SK-N-SH (cell line): ENCODE measurements at regions not wholly inside any gene's neighbourhood (a gene's known extent, or its start where the extent isn't known, plus 50 kb on each side); places are given as distances from the start of the nearest gene placed in this dataset.

Experiments
- CTCF ChIA-PET: fragments of 300-600, 350-600 bp; formaldehyde crosslinking; extraction: SDS; loops from one replicate; lab custom pipeline; 2021; lab: Yijun Ruan, JAX
- POLR2A ChIA-PET: fragments of 350-600 bp; sonication (Branson Sonifier 250); formaldehyde crosslinking; extraction: SDS; loops from one replicate; lab custom pipeline; 2020; ENCODE audit warnings: antibody characterized with exemption, inconsistent platforms; lab: Yijun Ruan, JAX
- DNase-seq: peaks from one replicate; pipeline ENCODE4 v3.0.0; 2012
- H2AFZ ChIP-seq: fragments of 200-600 bp; sonication (generic); 2 replicates; pipeline ENCODE4 v1.8.1; 2016; ENCODE audit warnings: antibody characterized with exemption, mild to moderate bottlenecking, low read depth
- H3F3A ChIP-seq: fragments of 200-600 bp; sonication (generic); replicated peaks from 2 replicates; pipeline ENCODE3; 2016; ENCODE audit warnings: antibody characterized with exemption, mild to moderate bottlenecking; ENCODE audit not compliant: insufficient read depth
- H3K27ac ChIP-seq, 2 experiments: fragments of 200-500 bp in 1 of 2; fragments of 200-600 bp in 1 of 2; sonication (Bioruptor generic) in 1 of 2; sonication (generic), shearing (Covaris generic) in 1 of 2; 2 replicates each; pipeline versions ENCODE4 v1.5.1 to v1.6.1; 2014 to 2016; ENCODE audit warnings: low read depth in 2 of 2, inconsistent platforms in 1 of 2, low read length in 1 of 2, mild to moderate bottlenecking in 1 of 2, mixed read lengths in 1 of 2
- H3K27me3 ChIP-seq: fragments of 200-600 bp; sonication (generic), shearing (Covaris generic); 2 replicates; pipeline ENCODE4 v1.6.1; 2016; ENCODE audit warnings: mixed run types; ENCODE audit not compliant: insufficient read depth
- H3K36me3 ChIP-seq, 2 experiments: fragments of 200-500 bp in 1 of 2; fragments of 200-600 bp in 1 of 2; sonication (Bioruptor generic) in 1 of 2; sonication (generic) in 1 of 2; replicated peaks in 1 of 2; 2 replicates each; pipeline versions ENCODE3 to v1.5.1; 2014 to 2016; ENCODE audit warnings: low read length in 1 of 2, mild to moderate bottlenecking in 1 of 2; ENCODE audit not compliant: insufficient read depth in 2 of 2, control insufficient read depth in 1 of 2
- H3K4me1 ChIP-seq, 2 experiments: fragments of 200-500 bp in 1 of 2; fragments of 200-600 bp in 1 of 2; sonication (Bioruptor generic) in 1 of 2; sonication (generic), shearing (Covaris generic) in 1 of 2; 2 replicates each; pipeline versions ENCODE4 v1.5.1 to v1.6.1; 2014 to 2016; ENCODE audit warnings: low read depth in 1 of 2, low read length in 1 of 2, mixed run types in 1 of 2; ENCODE audit not compliant: insufficient read depth in 2 of 2, control insufficient read depth in 1 of 2
- H3K4me2 ChIP-seq: fragments of 200-600 bp; sonication (generic), shearing (Covaris generic); 2 replicates; pipeline ENCODE4 v1.6.1; 2017; ENCODE audit warnings: mixed run types
- H3K4me3 ChIP-seq, 2 experiments: fragments of 200-500 bp in 1 of 2; fragments of 200-600 bp in 1 of 2; sonication (Bioruptor generic) in 1 of 2; sonication (generic), shearing (Covaris generic) in 1 of 2; 2 replicates each; pipeline versions ENCODE4 v1.5.1 to v1.8.1; 2014 to 2016; ENCODE audit warnings: low read depth in 2 of 2, inconsistent platforms in 1 of 2, low read length in 1 of 2, mild to moderate bottlenecking in 1 of 2, mixed read lengths in 1 of 2, moderate library complexity in 1 of 2
- H3K79me2 ChIP-seq: fragments of 200-600 bp; sonication (generic); 2 replicates; pipeline ENCODE4 v1.8.1; 2017; ENCODE audit warnings: mild to moderate bottlenecking; ENCODE audit not compliant: insufficient read depth
- H3K9ac ChIP-seq: fragments of 200-600 bp; sonication (generic); 2 replicates; pipeline ENCODE4 v1.6.1; 2017; ENCODE audit warnings: mixed run types
- H3K9me2 ChIP-seq: fragments of 200-600 bp; sonication (generic); 2 replicates; pipeline ENCODE4 v1.6.1; 2017; ENCODE audit warnings: mixed run types
- H3K9me3 ChIP-seq: fragments of 200-600 bp; sonication (generic); 2 replicates; pipeline ENCODE4 v1.6.1; 2017; ENCODE audit warnings: mixed run types, mild to moderate bottlenecking, moderate library complexity
- H4K20me1 ChIP-seq: fragments of 200-600 bp; sonication (generic); 2 replicates; pipeline ENCODE4 v1.6.1; 2017; ENCODE audit warnings: mild to moderate bottlenecking, mixed run types; ENCODE audit not compliant: insufficient read depth
- ELF1 ChIP-seq: IDR thresholded peaks from 2 replicates; pipeline ENCODE4 v1.4.0; 2012
- EP300 ChIP-seq, 2 experiments: IDR thresholded peaks; 2 replicates each; pipeline versions ENCODE4 v1.4.0 to v1.6.1; 2012; ENCODE audit warnings: borderline replicate concordance in 1 of 2, low read depth in 1 of 2, low read length in 1 of 2
- EZH2phosphoT487 ChIP-seq: fragments of 200-600 bp; sonication (generic); IDR thresholded peaks from 2 replicates; pipeline ENCODE4 v1.6.1; 2017; ENCODE audit warnings: low read depth, mixed run types, mild to moderate bottlenecking, antibody characterized with exemption, moderate library complexity, borderline replicate concordance
- FOSL2 ChIP-seq: IDR thresholded peaks from 2 replicates; pipeline ENCODE4 v1.4.0; 2012; ENCODE audit warnings: low read depth, mild to moderate bottlenecking, moderate library complexity, borderline replicate concordance
- FOXJ3 ChIP-seq: sonication (generic); formaldehyde crosslinking; IDR thresholded peaks from 2 replicates; pipeline ENCODE4 v1.5.1; 2020; ENCODE audit warnings: mild to moderate bottlenecking, missing genetic modification reagents
- FOXM1 ChIP-seq: IDR thresholded peaks from 2 replicates; pipeline ENCODE4 v1.4.0; 2012; ENCODE audit warnings: low read depth, mild to moderate bottlenecking
- GABPA ChIP-seq: IDR thresholded peaks from 2 replicates; pipeline ENCODE4 v1.4.0; 2012; ENCODE audit warnings: low read depth, mild to moderate bottlenecking
- GATA2 ChIP-seq: sonication (generic); formaldehyde crosslinking; IDR thresholded peaks from 2 replicates; pipeline ENCODE4 v1.5.0; 2020; ENCODE audit warnings: mild to moderate bottlenecking, missing genetic modification reagents
- JUND ChIP-seq: IDR thresholded peaks from 2 replicates; pipeline ENCODE4 v1.4.0; 2012
- MXI1 ChIP-seq: IDR thresholded peaks from 2 replicates; pipeline ENCODE4 v1.6.1; 2012; ENCODE audit warnings: mild to moderate bottlenecking, low read depth, low read length, improper control_type of control experiment
- NFIC ChIP-seq: IDR thresholded peaks from 2 replicates; pipeline ENCODE4 v1.4.0; 2012; ENCODE audit warnings: borderline replicate concordance
- PBX3 ChIP-seq: IDR thresholded peaks from 2 replicates; pipeline ENCODE4; 2012
- POLR2AphosphoS5 ChIP-seq: IDR thresholded peaks from 2 replicates; pipeline ENCODE4 v1.6.1; 2012; ENCODE audit warnings: low read depth, low read length
- SIN3A ChIP-seq: IDR thresholded peaks from 2 replicates; pipeline ENCODE4 v1.6.1; 2012; ENCODE audit warnings: low read depth, mild to moderate bottlenecking, low read length, moderate library complexity, borderline replicate concordance
- SMC3 ChIP-seq: IDR thresholded peaks from 2 replicates; pipeline ENCODE4 v1.6.1; 2012; ENCODE audit warnings: low read depth, low read length, improper control_type of control experiment
- TCF12 ChIP-seq: IDR thresholded peaks from 2 replicates; pipeline ENCODE4 v1.4.0; 2012
- TEAD4 ChIP-seq: IDR thresholded peaks from 2 replicates; pipeline ENCODE4 v1.4.0; 2012; ENCODE audit warnings: mild to moderate bottlenecking, borderline replicate concordance; ENCODE audit not compliant: insufficient read depth
- YY1 ChIP-seq: IDR thresholded peaks from 2 replicates; pipeline ENCODE4 v1.4.0; 2012; ENCODE audit warnings: low read depth, mild to moderate bottlenecking
- WGBS: methylation state at CpG from one replicate; pipeline ENCODE4 v1.1.6; 2017; ENCODE audit warnings: low lambda C conversion rate; 5-methylcytosine and 5-hydroxymethylcytosine counted together
- TF ChIP-seq, protein P1 (sequence below): IDR thresholded peaks from 2 replicates; pipeline ENCODE4 v1.4.0; 2012; ENCODE audit warnings: low read depth, borderline replicate concordance
- TF ChIP-seq, protein P2 (sequence below): IDR thresholded peaks from 2 replicates; pipeline ENCODE4 v1.4.0; 2012; ENCODE audit warnings: low read depth
- TF ChIP-seq, protein P3 (sequence below): fragments of 150-350 bp; IDR thresholded peaks from 2 replicates; pipeline ENCODE4 v1.6.1; 2016; ENCODE audit warnings: mild to moderate bottlenecking, low read depth, low read length

DNA sequence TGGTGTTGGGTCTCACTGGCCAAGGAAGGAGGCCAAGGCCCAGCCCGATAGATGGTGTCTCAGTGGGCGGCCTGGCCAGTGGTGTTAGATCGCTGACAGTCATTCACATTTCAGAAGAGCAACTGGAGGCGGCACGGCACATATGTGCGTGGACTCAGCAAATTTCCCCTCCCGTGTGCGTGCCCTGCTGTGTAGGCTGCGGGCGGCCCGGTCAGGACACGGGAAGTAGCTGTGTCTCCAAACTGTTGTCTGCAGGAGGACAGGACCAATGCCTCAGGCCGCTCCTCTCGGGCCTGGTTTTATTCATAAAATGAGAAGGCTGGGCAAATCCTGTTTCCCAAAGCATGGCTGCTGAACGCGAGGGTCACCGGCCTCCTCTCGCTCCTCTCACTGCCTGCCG, 711.7 kb downstream of the BRD1 start:
- Histone ChIP-seq H3K79me2 (no peaks in the 10 kb centered on the region), H3K4me3 (no peak overlapping the region), H2AFZ (no peak overlapping the region), H3K9me3 (no peaks in the 10 kb centered on the region), H3K27ac (no peak overlapping the region), H3K9ac (no peak overlapping the region), H3K4me2 (no peak overlapping the region), H3F3A (no peaks in the 10 kb centered on the region), H3K4me1 (peaks cover 0 to 25% of the 10 kb centered on the region in 2 experiments; a peak in 1 of 4 replicates), H4K20me1 (no peaks in the 10 kb centered on the region), H3K27me3 (no peaks in the 10 kb centered on the region), H3K9me2 (no peaks in the 10 kb centered on the region), H3K36me3 (no peaks in the 10 kb centered on the region)
- ChIA-PET POLR2A (no interaction called here), CTCF (no interaction called here)
- WGBS = 59% methylated on average over 12 of the region's 19 CpGs
- TF ChIP-seq, protein P1, sequence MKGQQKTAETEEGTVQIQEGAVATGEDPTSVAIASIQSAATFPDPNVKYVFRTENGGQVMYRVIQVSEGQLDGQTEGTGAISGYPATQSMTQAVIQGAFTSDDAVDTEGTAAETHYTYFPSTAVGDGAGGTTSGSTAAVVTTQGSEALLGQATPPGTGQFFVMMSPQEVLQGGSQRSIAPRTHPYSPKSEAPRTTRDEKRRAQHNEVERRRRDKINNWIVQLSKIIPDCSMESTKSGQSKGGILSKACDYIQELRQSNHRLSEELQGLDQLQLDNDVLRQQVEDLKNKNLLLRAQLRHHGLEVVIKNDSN = no peak
- no peak for TF ChIP-seq NFIC
- TF ChIP-seq FOXJ3 (CRISPR knock-in tag) = no peak
- TF ChIP-seq GABPA = no peak
- no peak for TF ChIP-seq PBX3
- no peak for TF ChIP-seq YY1
- TF ChIP-seq TCF12 = no peak
- no peak for TF ChIP-seq TEAD4
- DNase-seq = no peak

DNA sequence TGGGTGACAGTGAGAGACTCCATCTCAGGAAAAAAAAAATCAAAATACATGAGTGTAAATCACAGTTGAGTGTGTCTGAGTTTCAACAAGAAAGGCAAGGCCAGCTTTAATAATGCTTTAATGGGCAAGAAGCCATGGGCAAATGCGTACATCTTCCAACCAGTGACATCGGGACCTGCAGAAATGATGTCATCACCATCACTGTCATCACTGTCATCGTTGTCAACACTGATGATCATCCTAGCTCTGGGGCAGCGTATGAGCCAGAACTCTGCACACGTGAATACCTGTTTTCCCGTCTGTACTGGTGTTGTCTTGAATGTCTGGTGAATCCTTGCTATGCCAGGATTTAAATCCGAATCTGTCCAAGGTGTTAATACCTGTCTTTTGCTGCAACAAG, 712.5 kb downstream of the BRD1 start:
- 28% methylated on average over 7 of the region's 7 CpGs for WGBS
- no peak for DNase-seq
- TF ChIP-seq, protein P2, sequence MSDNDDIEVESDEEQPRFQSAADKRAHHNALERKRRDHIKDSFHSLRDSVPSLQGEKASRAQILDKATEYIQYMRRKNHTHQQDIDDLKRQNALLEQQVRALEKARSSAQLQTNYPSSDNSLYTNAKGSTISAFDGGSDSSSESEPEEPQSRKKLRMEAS = no peak
- TF ChIP-seq FOSL2 (no peak), FOXM1 (no peak), MXI1 (no peak), SMC3 (no peak)
- H3K4me3 ChIP-seq = no peak overlapping the region
- H3K9me3 ChIP-seq = no peaks in the 10 kb centered on the region
- no peaks in the 10 kb centered on the region for H3K9me2 ChIP-seq
- peaks cover 0 to 25% of the 10 kb centered on the region in 2 experiments; a peak in 1 of 4 replicates for H3K4me1 ChIP-seq
- no peak overlapping the region for H2AFZ ChIP-seq
- H3K36me3 ChIP-seq = no peaks in the 10 kb centered on the region
- no peaks in the 10 kb centered on the region for H4K20me1 ChIP-seq
- H3K27me3 ChIP-seq = no peaks in the 10 kb centered on the region
- ChIA-PET CTCF (no interaction called here), POLR2A (no interaction called here)
- no peaks in the 10 kb centered on the region for H3K79me2 ChIP-seq
- H3F3A ChIP-seq = no peaks in the 10 kb centered on the region
- no peak overlapping the region for H3K27ac ChIP-seq
- no peak overlapping the region for H3K9ac ChIP-seq
- no peak overlapping the region for H3K4me2 ChIP-seq

GRCh38 chr22:49113758-49114157, 713.9 kb downstream of the BRD1 start:
- no peak overlapping the region for H3K27ac ChIP-seq
- no peaks in the 10 kb centered on the region for H3F3A ChIP-seq
- no peak overlapping the region for H3K4me3 ChIP-seq
- WGBS = 39% methylated on average over 12 of the region's 12 CpGs
- H3K9ac ChIP-seq = no peak overlapping the region
- DNase-seq = no peak
- ChIA-PET CTCF (interaction anchor here (0.6 kb wide), 1 partner anchor 76 kb away, joined by 3 read pairs; no protein-coding TSS in a partner anchor), POLR2A (no interaction called here)
- no peaks in the 10 kb centered on the region for H4K20me1 ChIP-seq
- no peaks in the 10 kb centered on the region for H3K79me2 ChIP-seq
- no peaks in the 10 kb centered on the region for H3K36me3 ChIP-seq
- H3K4me2 ChIP-seq = no peak overlapping the region
- no peaks in the 10 kb centered on the region for H3K27me3 ChIP-seq
- no peaks in the 10 kb centered on the region for H3K9me3 ChIP-seq
- H2AFZ ChIP-seq = no peak overlapping the region
- H3K9me2 ChIP-seq = no peaks in the 10 kb centered on the region
- H3K4me1 ChIP-seq = peaks cover 0 to 15% of the 10 kb centered on the region in 2 experiments; a peak in 1 of 4 replicates
- no peak for TF ChIP-seq PBX3
- no peak for TF ChIP-seq EZH2phosphoT487
- TF ChIP-seq GATA2 (CRISPR knock-in tag) = no peak
- TF ChIP-seq TCF12 = no peak
- no peak for TF ChIP-seq GABPA
- TF ChIP-seq POLR2AphosphoS5 = no peak
- TF ChIP-seq ELF1 = no peak
- TF ChIP-seq FOXM1 = no peak
- TF ChIP-seq JUND = no peak
- TF ChIP-seq, protein P3, sequence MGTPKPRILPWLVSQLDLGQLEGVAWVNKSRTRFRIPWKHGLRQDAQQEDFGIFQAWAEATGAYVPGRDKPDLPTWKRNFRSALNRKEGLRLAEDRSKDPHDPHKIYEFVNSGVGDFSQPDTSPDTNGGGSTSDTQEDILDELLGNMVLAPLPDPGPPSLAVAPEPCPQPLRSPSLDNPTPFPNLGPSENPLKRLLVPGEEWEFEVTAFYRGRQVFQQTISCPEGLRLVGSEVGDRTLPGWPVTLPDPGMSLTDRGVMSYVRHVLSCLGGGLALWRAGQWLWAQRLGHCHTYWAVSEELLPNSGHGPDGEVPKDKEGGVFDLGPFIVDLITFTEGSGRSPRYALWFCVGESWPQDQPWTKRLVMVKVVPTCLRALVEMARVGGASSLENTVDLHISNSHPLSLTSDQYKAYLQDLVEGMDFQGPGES = no peak
- TF ChIP-seq EP300 (IDR thresholded peaks at IDR 0.05; ENCODE audit: borderline replicate concordance in 1 of 2, low read depth in 1 of 2, low read length in 1 of 2) = no peak
- TF ChIP-seq NFIC = no peak
- no peak for TF ChIP-seq SIN3A
- no peak for TF ChIP-seq SMC3
